Liver (tissue), 8 donors: ENCODE measurements at regions not wholly inside any gene's neighbourhood (a gene's known extent, or its start where the extent isn't known, plus 50 kb on each side); places are given as distances from the start of the nearest gene placed in this dataset.

ENCODE experiments used
- DNase-seq: peaks from one replicate; pipeline ENCODE4 v3.0.0-alpha.2; 2017; ENCODE audit warnings: low spot score
- H3K27ac ChIP-seq, 2 donors: one replicate each; pipeline ENCODE4 v1.7.0; 2013; ENCODE audit warnings: inconsistent platforms in 2 of 2, low read length in 2 of 2, control low read depth in 1 of 2, low read depth in 1 of 2, mild to moderate bottlenecking in 1 of 2
- H3K27me3 ChIP-seq, 4 donors: one replicate each; pipeline versions ENCODE4 v1.6.1 to v1.7.0; 2013; ENCODE audit warnings: low read length in 3 of 4, inconsistent platforms in 1 of 4, mild to moderate bottlenecking in 1 of 4, moderate library complexity in 1 of 4; ENCODE audit not compliant: control insufficient read depth in 4 of 4, insufficient read depth in 4 of 4
- H3K36me3 ChIP-seq, 4 donors: one replicate each; pipeline versions ENCODE4 v1.6.1 to v1.7.0; 2013; ENCODE audit warnings: low read length in 3 of 4, mild to moderate bottlenecking in 3 of 4, low read depth in 1 of 4, moderate library complexity in 1 of 4; ENCODE audit not compliant: control insufficient read depth in 4 of 4, insufficient read depth in 3 of 4
- H3K4me1 ChIP-seq, 4 donors: one replicate each; pipeline versions ENCODE4 v1.6.1 to v1.7.0; 2013; ENCODE audit warnings: low read length in 3 of 4, mild to moderate bottlenecking in 3 of 4, moderate library complexity in 1 of 4; ENCODE audit not compliant: control insufficient read depth in 4 of 4, insufficient read depth in 4 of 4
- H3K4me3 ChIP-seq, 3 donors: one replicate each; pipeline versions ENCODE4 v1.6.1 to v1.7.0; 2013; ENCODE audit warnings: low read length in 3 of 3, control low read depth in 1 of 3, low read depth in 1 of 3, mild to moderate bottlenecking in 1 of 3
- H3K9ac ChIP-seq, 2 donors: one replicate each; pipeline ENCODE4 v1.7.0; 2013; ENCODE audit warnings: low read length in 2 of 2, mild to moderate bottlenecking in 2 of 2, moderate library complexity in 2 of 2, control low read depth in 1 of 2, low read depth in 1 of 2
- H3K9me3 ChIP-seq, 4 donors: one replicate each; pipeline versions ENCODE4 v1.6.1 to v1.7.0; 2013; ENCODE audit warnings: low read length in 3 of 4; ENCODE audit not compliant: control insufficient read depth in 4 of 4
- EGR1 ChIP-seq, 2 donors: IDR thresholded peaks; 2 replicates each; pipeline ENCODE4 v1.6.1; 2016 to 2018; ENCODE audit warnings: antibody characterized with exemption in 2 of 2, low read depth in 2 of 2
- FOXA1 ChIP-seq: IDR thresholded peaks from 2 replicates; pipeline ENCODE4 v1.6.1; 2016; ENCODE audit warnings: antibody characterized with exemption
- FOXA2 ChIP-seq: IDR thresholded peaks from 2 replicates; pipeline ENCODE4 v1.6.1; 2016; ENCODE audit warnings: antibody characterized with exemption
- GABPA ChIP-seq, 2 donors: IDR thresholded peaks in 1 of 2; conservative IDR thresholded peaks in 1 of 2; 2 replicates each; pipeline ENCODE4 v1.6.1; 2016; ENCODE audit warnings: antibody characterized with exemption in 2 of 2, mild to moderate bottlenecking in 1 of 2, moderate library complexity in 1 of 2
- HNF4A ChIP-seq, 2 donors: conservative IDR thresholded peaks; 2 replicates each; pipeline ENCODE4 v1.6.1; 2016; ENCODE audit warnings: antibody characterized with exemption in 2 of 2, mild to moderate bottlenecking in 2 of 2
- HNF4G ChIP-seq: IDR thresholded peaks from 2 replicates; pipeline ENCODE4 v1.6.1; 2016; ENCODE audit warnings: antibody characterized with exemption
- JUND ChIP-seq, 2 donors: IDR thresholded peaks; 2 replicates each; pipeline ENCODE4 v1.6.1; 2016; ENCODE audit warnings: antibody characterized with exemption in 2 of 2
- RAD21 ChIP-seq, 2 donors: IDR thresholded peaks; 2 replicates each; pipeline ENCODE4 v1.6.1; 2016; ENCODE audit warnings: antibody characterized with exemption in 2 of 2, mild to moderate bottlenecking in 2 of 2
- SP1 ChIP-seq: IDR thresholded peaks from 2 replicates; pipeline ENCODE4 v1.6.1; 2018; ENCODE audit warnings: antibody characterized with exemption, mild to moderate bottlenecking
- WGBS: extraction: QIAGEN DNeasy Blood & Tissue Kit; methylation state at CpG from one replicate; pipeline ENCODE4 v1.1.7; 2013; 5-methylcytosine and 5-hydroxymethylcytosine counted together
- TF ChIP-seq, protein P1 (sequence below): IDR thresholded peaks from 2 replicates; pipeline ENCODE4 v1.6.1; 2016; ENCODE audit warnings: antibody characterized with exemption
- TF ChIP-seq, protein P2 (sequence below): fragments of 150-350 bp; IDR thresholded peaks from 2 replicates; pipeline ENCODE4 v1.5.1; 2017; ENCODE audit warnings: improper control_type of control experiment, low read depth, low read length; ENCODE audit not compliant: missing input control
- TF ChIP-seq, protein P3 (sequence below): IDR thresholded peaks from 2 replicates; pipeline ENCODE4 v1.6.1; 2016; ENCODE audit warnings: antibody characterized with exemption
- TF ChIP-seq, protein P4 (sequence below): IDR thresholded peaks from 2 replicates; pipeline ENCODE4 v1.6.1; 2016; ENCODE audit warnings: antibody characterized with exemption, mild to moderate bottlenecking
- donor health status: healthy.
- donor health status: healthy.
- donor health status: healthy.
- donor health status: healthy.
- donor health status: healthy.

DNA sequence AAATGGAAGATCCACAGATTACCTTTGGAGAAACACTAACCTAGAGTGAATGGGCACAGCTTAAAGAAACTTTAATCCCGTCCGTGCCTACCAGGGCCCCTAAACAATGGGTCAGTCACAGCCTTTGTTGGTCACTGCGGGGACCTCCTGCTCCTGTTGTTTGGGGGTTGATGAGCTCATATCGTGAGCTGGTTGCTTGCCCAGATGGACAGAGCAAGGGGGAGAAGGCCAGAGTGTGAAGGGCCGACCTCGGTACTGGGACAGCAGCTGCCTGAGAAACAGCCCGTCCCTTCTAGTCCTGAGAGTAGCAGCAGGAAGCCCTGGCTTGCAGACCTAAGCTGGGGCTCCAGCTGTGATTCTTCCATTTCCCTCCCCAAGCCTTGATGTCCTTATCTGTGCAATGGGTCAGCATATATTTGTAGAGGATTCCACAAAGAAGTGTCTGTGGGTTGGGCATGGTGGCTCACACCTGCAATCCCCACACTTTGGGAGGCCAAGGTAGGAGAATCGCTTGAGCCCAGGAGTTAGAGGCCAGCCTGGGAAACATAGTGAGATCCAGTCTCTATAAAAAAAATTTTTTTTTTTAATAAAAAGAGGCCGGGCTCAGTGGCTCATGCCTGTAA is 69.6 kb upstream of the SLC34A2 start:
- no peak for DNase-seq
- no peaks in the 10 kb centered on the region for H3K27me3 ChIP-seq
- TF ChIP-seq SP1 (no peak), FOXA1 (no peak), HNF4G (no peak), HNF4A (conservative IDR thresholded peaks at IDR 0.05) (no peak), RAD21 (IDR thresholded peaks at IDR 0.05) (no peak)
- TF ChIP-seq, protein P1, sequence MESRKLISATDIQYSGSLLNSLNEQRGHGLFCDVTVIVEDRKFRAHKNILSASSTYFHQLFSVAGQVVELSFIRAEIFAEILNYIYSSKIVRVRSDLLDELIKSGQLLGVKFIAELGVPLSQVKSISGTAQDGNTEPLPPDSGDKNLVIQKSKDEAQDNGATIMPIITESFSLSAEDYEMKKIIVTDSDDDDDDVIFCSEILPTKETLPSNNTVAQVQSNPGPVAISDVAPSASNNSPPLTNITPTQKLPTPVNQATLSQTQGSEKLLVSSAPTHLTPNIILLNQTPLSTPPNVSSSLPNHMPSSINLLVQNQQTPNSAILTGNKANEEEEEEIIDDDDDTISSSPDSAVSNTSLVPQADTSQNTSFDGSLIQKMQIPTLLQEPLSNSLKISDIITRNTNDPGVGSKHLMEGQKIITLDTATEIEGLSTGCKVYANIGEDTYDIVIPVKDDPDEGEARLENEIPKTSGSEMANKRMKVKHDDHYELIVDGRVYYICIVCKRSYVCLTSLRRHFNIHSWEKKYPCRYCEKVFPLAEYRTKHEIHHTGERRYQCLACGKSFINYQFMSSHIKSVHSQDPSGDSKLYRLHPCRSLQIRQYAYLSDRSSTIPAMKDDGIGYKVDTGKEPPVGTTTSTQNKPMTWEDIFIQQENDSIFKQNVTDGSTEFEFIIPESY, result no peak
- TF ChIP-seq, protein P2, sequence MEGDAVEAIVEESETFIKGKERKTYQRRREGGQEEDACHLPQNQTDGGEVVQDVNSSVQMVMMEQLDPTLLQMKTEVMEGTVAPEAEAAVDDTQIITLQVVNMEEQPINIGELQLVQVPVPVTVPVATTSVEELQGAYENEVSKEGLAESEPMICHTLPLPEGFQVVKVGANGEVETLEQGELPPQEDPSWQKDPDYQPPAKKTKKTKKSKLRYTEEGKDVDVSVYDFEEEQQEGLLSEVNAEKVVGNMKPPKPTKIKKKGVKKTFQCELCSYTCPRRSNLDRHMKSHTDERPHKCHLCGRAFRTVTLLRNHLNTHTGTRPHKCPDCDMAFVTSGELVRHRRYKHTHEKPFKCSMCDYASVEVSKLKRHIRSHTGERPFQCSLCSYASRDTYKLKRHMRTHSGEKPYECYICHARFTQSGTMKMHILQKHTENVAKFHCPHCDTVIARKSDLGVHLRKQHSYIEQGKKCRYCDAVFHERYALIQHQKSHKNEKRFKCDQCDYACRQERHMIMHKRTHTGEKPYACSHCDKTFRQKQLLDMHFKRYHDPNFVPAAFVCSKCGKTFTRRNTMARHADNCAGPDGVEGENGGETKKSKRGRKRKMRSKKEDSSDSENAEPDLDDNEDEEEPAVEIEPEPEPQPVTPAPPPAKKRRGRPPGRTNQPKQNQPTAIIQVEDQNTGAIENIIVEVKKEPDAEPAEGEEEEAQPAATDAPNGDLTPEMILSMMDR, result no peak
- H3K36me3 ChIP-seq, result no peaks in the 10 kb centered on the region
- H3K9ac ChIP-seq, result no peak overlapping the region
- no peak overlapping the region for H3K4me3 ChIP-seq
- H3K4me1 ChIP-seq, result no peaks in the 10 kb centered on the region
- H3K9me3 ChIP-seq, result no peaks in the 10 kb centered on the region
- WGBS, result 78% methylated on average over 9 of the region's 9 CpGs
- no peak overlapping the region for H3K27ac ChIP-seq

DNA sequence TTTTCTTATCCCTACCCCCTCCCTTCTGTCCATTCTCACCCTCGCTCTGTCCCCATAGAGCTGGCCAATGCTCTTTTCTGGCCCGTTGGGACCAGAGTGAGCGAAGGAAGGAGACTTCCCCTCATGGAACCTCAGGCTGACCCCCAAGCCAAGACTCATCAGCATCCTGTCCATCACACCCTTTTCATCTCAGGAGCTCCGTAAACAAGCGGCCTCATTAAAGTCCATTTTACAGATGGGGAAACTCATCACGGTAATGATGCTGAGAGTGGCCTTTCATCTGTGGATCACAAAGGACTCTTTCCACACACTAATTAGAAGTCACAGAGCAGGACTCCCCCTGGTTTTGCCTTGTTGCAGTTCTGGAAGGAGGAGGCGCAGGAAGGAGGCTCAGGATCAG is 67.4 kb upstream of the SLC34A2 start:
- DNase-seq, result no peak
- H3K36me3 ChIP-seq, result no peaks in the 10 kb centered on the region
- H3K9me3 ChIP-seq, result no peaks in the 10 kb centered on the region
- no peaks in the 10 kb centered on the region for H3K4me1 ChIP-seq
- H3K9ac ChIP-seq, result no peak overlapping the region
- no peak overlapping the region for H3K4me3 ChIP-seq
- TF ChIP-seq HNF4G (no peak), SP1 (no peak), GABPA (IDR thresholded peaks at IDR 0.05 in 1 of 2, conservative IDR thresholded peaks at IDR 0.05 in 1 of 2) (no peak), FOXA2 (no peak), JUND (IDR thresholded peaks at IDR 0.05) (no peak), RAD21 (IDR thresholded peaks at IDR 0.05) (no peak)
- TF ChIP-seq, protein P1, result no peak
- H3K27me3 ChIP-seq, result no peaks in the 10 kb centered on the region
- H3K27ac ChIP-seq, result no peak overlapping the region
- WGBS, result 82% methylated on average over 7 of the region's 7 CpGs

DNA sequence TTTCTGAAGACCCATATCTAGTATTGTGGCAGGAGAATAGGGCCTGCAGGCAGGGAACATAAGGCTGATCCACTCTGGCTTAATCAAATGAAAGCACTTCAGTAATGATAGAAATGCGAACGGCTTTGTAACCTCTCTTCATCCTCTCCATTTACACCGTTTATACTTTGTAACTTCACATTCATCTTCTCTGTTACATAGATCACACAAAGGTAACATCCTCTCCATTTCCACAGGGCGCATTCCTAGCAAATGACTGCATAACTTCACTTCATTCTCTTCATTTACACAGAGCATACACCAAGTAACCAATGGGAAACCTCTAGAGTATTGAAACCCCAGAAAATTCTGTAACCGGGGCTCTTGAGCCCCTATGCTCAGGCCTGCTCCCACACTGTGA is 65.5 kb upstream of the SLC34A2 start:
- no peak overlapping the region for H3K4me3 ChIP-seq
- no peak overlapping the region for H3K9ac ChIP-seq
- H3K27me3 ChIP-seq, result no peaks in the 10 kb centered on the region
- H3K27ac ChIP-seq, result no peak overlapping the region
- no peaks in the 10 kb centered on the region for H3K9me3 ChIP-seq
- WGBS, result 88% methylated on average over 5 of the region's 5 CpGs
- no peak for DNase-seq
- H3K36me3 ChIP-seq, result no peaks in the 10 kb centered on the region
- H3K4me1 ChIP-seq, result no peaks in the 10 kb centered on the region
- TF ChIP-seq, protein P3, sequence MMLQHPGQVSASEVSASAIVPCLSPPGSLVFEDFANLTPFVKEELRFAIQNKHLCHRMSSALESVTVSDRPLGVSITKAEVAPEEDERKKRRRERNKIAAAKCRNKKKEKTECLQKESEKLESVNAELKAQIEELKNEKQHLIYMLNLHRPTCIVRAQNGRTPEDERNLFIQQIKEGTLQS, result no peak
- TF ChIP-seq FOXA2 (no peak), EGR1 (IDR thresholded peaks at IDR 0.05; ENCODE audit: low read depth in 2 of 2) (no peak), SP1 (no peak), RAD21 (IDR thresholded peaks at IDR 0.05) (no peak), GABPA (IDR thresholded peaks at IDR 0.05 in 1 of 2, conservative IDR thresholded peaks at IDR 0.05 in 1 of 2) (no peak), JUND (IDR thresholded peaks at IDR 0.05) (no peak)
- TF ChIP-seq, protein P1, result no peak
- TF ChIP-seq, protein P4, sequence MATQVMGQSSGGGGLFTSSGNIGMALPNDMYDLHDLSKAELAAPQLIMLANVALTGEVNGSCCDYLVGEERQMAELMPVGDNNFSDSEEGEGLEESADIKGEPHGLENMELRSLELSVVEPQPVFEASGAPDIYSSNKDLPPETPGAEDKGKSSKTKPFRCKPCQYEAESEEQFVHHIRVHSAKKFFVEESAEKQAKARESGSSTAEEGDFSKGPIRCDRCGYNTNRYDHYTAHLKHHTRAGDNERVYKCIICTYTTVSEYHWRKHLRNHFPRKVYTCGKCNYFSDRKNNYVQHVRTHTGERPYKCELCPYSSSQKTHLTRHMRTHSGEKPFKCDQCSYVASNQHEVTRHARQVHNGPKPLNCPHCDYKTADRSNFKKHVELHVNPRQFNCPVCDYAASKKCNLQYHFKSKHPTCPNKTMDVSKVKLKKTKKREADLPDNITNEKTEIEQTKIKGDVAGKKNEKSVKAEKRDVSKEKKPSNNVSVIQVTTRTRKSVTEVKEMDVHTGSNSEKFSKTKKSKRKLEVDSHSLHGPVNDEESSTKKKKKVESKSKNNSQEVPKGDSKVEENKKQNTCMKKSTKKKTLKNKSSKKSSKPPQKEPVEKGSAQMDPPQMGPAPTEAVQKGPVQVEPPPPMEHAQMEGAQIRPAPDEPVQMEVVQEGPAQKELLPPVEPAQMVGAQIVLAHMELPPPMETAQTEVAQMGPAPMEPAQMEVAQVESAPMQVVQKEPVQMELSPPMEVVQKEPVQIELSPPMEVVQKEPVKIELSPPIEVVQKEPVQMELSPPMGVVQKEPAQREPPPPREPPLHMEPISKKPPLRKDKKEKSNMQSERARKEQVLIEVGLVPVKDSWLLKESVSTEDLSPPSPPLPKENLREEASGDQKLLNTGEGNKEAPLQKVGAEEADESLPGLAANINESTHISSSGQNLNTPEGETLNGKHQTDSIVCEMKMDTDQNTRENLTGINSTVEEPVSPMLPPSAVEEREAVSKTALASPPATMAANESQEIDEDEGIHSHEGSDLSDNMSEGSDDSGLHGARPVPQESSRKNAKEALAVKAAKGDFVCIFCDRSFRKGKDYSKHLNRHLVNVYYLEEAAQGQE, result no peak
